Thoracic aorta (tissue), 2 donors: ENCODE measurements at regions not wholly inside any gene's neighbourhood (a gene's known extent, or its start where the extent isn't known, plus 50 kb on each side); places are given as distances from the start of the nearest gene placed in this dataset.

ENCODE experiments used
- ATAC-seq: fragments of 150-250 bp; one replicate; pipeline ENCODE4 v1.8.0; 2017; ENCODE audit warnings: low read depth; ENCODE audit not compliant: insufficient number of reproducible peaks, low FRiP score
- DNase-seq: peaks from one replicate; pipeline ENCODE4 v3.0.0-alpha.2; 2020; ENCODE audit warnings: low spot score
- H3K27ac ChIP-seq, 2 donors: fragments of 200-600 bp; sonication (generic); 1 replicate in 1 of 2; 2 replicates in 1 of 2; pipeline ENCODE4 v1.5.1; 2016; ENCODE audit warnings: mild to moderate bottlenecking in 2 of 2, moderate library complexity in 2 of 2
- H3K27me3 ChIP-seq: fragments of 200-600 bp; sonication (generic); replicated peaks from 2 replicates; pipeline ENCODE4 v1.6.0; 2016; ENCODE audit warnings: mild to moderate bottlenecking; ENCODE audit not compliant: insufficient read depth
- H3K36me3 ChIP-seq: fragments of 200-600 bp; sonication (generic); one replicate; pipeline ENCODE4 v1.5.1; 2016
- H3K4me1 ChIP-seq, 2 donors: fragments of 200-600 bp; sonication (generic); 1 replicate in 1 of 2; 2 replicates in 1 of 2; pipeline versions ENCODE4 v1.5.1 to v1.6.0; 2016; ENCODE audit warnings: low read depth in 2 of 2, mild to moderate bottlenecking in 1 of 2; ENCODE audit not compliant: control insufficient read depth in 1 of 2
- H3K4me3 ChIP-seq: fragments of 200-600 bp; sonication (generic); 2 replicates; pipeline ENCODE4 v1.5.1; 2016; ENCODE audit warnings: mild to moderate bottlenecking
- H3K9me3 ChIP-seq: fragments of 200-600 bp; sonication (generic); 2 replicates; pipeline ENCODE4 v1.5.1; 2016
- CTCF ChIP-seq: fragments of 200-600 bp; sonication (generic); IDR thresholded peaks from one replicate; pipeline ENCODE4 v1.5.1; 2019; ENCODE audit warnings: antibody characterized with exemption

- Histone ChIP-seq H3K27me3 (no peaks in the 10 kb centered on the region), H3K4me1 (no peaks in the 10 kb centered on the region), H3K9me3 (no peaks in the 10 kb centered on the region), H3K4me3 (no peak overlapping the region), H3K27ac (no peak overlapping the region), H3K36me3 (no peaks in the 10 kb centered on the region)
- TF ChIP-seq CTCF = no peak
- no peak for ATAC-seq
- DNase-seq = no peak
Observed at GRCh38 chr10:46231087-46231486, 55.7 kb upstream of the ANTXRL start.

- no peaks in the 10 kb centered on the region for H3K9me3 ChIP-seq
- no peaks in the 10 kb centered on the region for H3K4me1 ChIP-seq
- DNase-seq = no peak
- H3K27ac ChIP-seq = no peak overlapping the region
- H3K4me3 ChIP-seq = no peak overlapping the region
- H3K36me3 ChIP-seq = no peaks in the 10 kb centered on the region
- no peaks in the 10 kb centered on the region for H3K27me3 ChIP-seq
- TF ChIP-seq CTCF = no peak
- ATAC-seq = no peak
Observed at GRCh38 chr10:46232084-46232483, 54.7 kb upstream of the ANTXRL start.

GRCh38 chr10:46232666-46233065, 54.1 kb upstream of the ANTXRL start:
- Histone ChIP-seq H3K27ac (no peak overlapping the region), H3K27me3 (no peaks in the 10 kb centered on the region), H3K36me3 (no peaks in the 10 kb centered on the region), H3K4me3 (no peak overlapping the region), H3K4me1 (no peaks in the 10 kb centered on the region), H3K9me3 (no peaks in the 10 kb centered on the region)
- DNase-seq (no peak), ATAC-seq (no peak)
- no peak for TF ChIP-seq CTCF

GRCh38 chr10:46233181-46233580, 53.6 kb upstream of the ANTXRL start:
- Histone ChIP-seq H3K9me3 (no peaks in the 10 kb centered on the region), H3K36me3 (no peaks in the 10 kb centered on the region), H3K4me3 (no peak overlapping the region), H3K4me1 (no peaks in the 10 kb centered on the region), H3K27ac (no peak overlapping the region), H3K27me3 (no peaks in the 10 kb centered on the region)
- DNase-seq = no peak
- no peak for TF ChIP-seq CTCF
- no peak for ATAC-seq

GRCh38 chr10:46234026-46234425, 52.8 kb upstream of the ANTXRL start:
- Histone ChIP-seq H3K4me1 (no peaks in the 10 kb centered on the region), H3K36me3 (no peaks in the 10 kb centered on the region), H3K27ac (no peak overlapping the region), H3K4me3 (no peak overlapping the region), H3K9me3 (no peaks in the 10 kb centered on the region), H3K27me3 (no peaks in the 10 kb centered on the region)
- DNase-seq (no peak), ATAC-seq (no peak)
- no peak for TF ChIP-seq CTCF
